ENCODE measurements at regions not wholly inside any gene's neighbourhood (a gene's known extent, or its start where the extent isn't known, plus 50 kb on each side); places are given as distances from the start of the nearest gene placed in this dataset.
A peak's percentile ranks its signal among the peaks of the same experiment; 100 is the strongest.
"Not testable (repeated sequence)": the region's sequence is repeated elsewhere in the genome, so short reads cannot be mapped to it uniquely, and the experiment has no call there.

- not testable (repeated sequence) for H3K4me1 Mint-ChIP-seq, ATAC-seq, H3K27ac Mint-ChIP-seq, DNase-seq, H3K27me3 Mint-ChIP-seq, H3K9me3 Mint-ChIP-seq, H3K4me3 Mint-ChIP-seq
These were observed 198.8 kb downstream of the GOLGA6L6 start for GRCh38 chr15:20342601-20343394.

- H3K9me3 Mint-ChIP-seq: peaks cover 0 to 3% of the 10 kb centered on the region in 2 donors
- H3K27ac Mint-ChIP-seq: no peak overlapping the region
- H3K27me3 Mint-ChIP-seq: no peaks in the 10 kb centered on the region
- H3K4me3 Mint-ChIP-seq: no peak overlapping the region
- ATAC-seq: no peak
- peak; percentile 17 to 28 for DNase-seq
- H3K4me1 Mint-ChIP-seq: no peaks in the 10 kb centered on the region
These were observed 199.5 kb downstream of the GOLGA6L6 start for GRCh38 chr15:20341901-20342600.

- Mint-ChIP-seq H3K27ac (no peak overlapping the region), H3K27me3 (no peaks in the 10 kb centered on the region), H3K9me3 (peaks cover 0 to 6% of the 10 kb centered on the region in 2 donors), H3K4me1 (no peaks in the 10 kb centered on the region), H3K4me3 (no peak overlapping the region)
- peak; percentile 26 to 28 for DNase-seq
- no peak for ATAC-seq
These were observed 200.5 kb downstream of the GOLGA6L6 start for GRCh38 chr15:20340931-20341661.

GRCh38 chr15:20340331-20340811 lies 201.2 kb downstream of the GOLGA6L6 start:
- peak; percentile 23 for ATAC-seq

GRCh38 chr15:20339086-20339791 lies 202.4 kb downstream of the GOLGA6L6 start:
- not testable (repeated sequence) for H3K4me1 Mint-ChIP-seq, H3K9me3 Mint-ChIP-seq, H3K27me3 Mint-ChIP-seq, DNase-seq, ATAC-seq, H3K4me3 Mint-ChIP-seq, H3K27ac Mint-ChIP-seq

More at GRCh38 chr15:20340331-20340811, 201.2 kb downstream of the GOLGA6L6 start:
- Mint-ChIP-seq H3K4me3 (no peak overlapping the region), H3K27me3 (no peaks in the 10 kb centered on the region), H3K27ac (no peak overlapping the region), H3K9me3 (peaks cover 0 to 6% of the 10 kb centered on the region in 2 donors), H3K4me1 (no peaks in the 10 kb centered on the region)
- peak; percentile 28 to 29 for DNase-seq

- DNase-seq, H3K4me3 Mint-ChIP-seq, H3K4me1 Mint-ChIP-seq, H3K9me3 Mint-ChIP-seq, ATAC-seq, H3K27me3 Mint-ChIP-seq, H3K27ac Mint-ChIP-seq: not testable (repeated sequence)
These were observed 202.9 kb downstream of the GOLGA6L6 start for GRCh38 chr15:20338671-20339070.

GRCh38 chr15:20337238-20337637 lies 204.4 kb downstream of the GOLGA6L6 start:
- not testable (repeated sequence) for H3K27me3 Mint-ChIP-seq, H3K4me1 Mint-ChIP-seq, H3K9me3 Mint-ChIP-seq, H3K27ac Mint-ChIP-seq, ATAC-seq, H3K4me3 Mint-ChIP-seq, DNase-seq

- H3K4me1 Mint-ChIP-seq, H3K4me3 Mint-ChIP-seq, DNase-seq, ATAC-seq, H3K27ac Mint-ChIP-seq, H3K27me3 Mint-ChIP-seq, H3K9me3 Mint-ChIP-seq: not testable (repeated sequence)
These were observed 207.1 kb downstream of the GOLGA6L6 start for GRCh38 chr15:20334451-20334850.

- ATAC-seq, H3K27me3 Mint-ChIP-seq, DNase-seq, H3K27ac Mint-ChIP-seq, H3K4me1 Mint-ChIP-seq, H3K4me3 Mint-ChIP-seq, H3K9me3 Mint-ChIP-seq: not testable (repeated sequence)
These were observed 215.8 kb downstream of the GOLGA6L6 start for GRCh38 chr15:20325751-20326150.

- not testable (repeated sequence) for H3K27me3 Mint-ChIP-seq, H3K9me3 Mint-ChIP-seq, ATAC-seq, DNase-seq, H3K27ac Mint-ChIP-seq, H3K4me3 Mint-ChIP-seq, H3K4me1 Mint-ChIP-seq
These were observed 224.5 kb downstream of the GOLGA6L6 start for GRCh38 chr15:20317132-20317531.

GRCh38 chr15:20311014-20311680 lies 230.5 kb downstream of the GOLGA6L6 start:
- not testable (repeated sequence) for H3K9me3 Mint-ChIP-seq, DNase-seq, H3K27me3 Mint-ChIP-seq, H3K4me3 Mint-ChIP-seq, H3K4me1 Mint-ChIP-seq, ATAC-seq, H3K27ac Mint-ChIP-seq

- DNase-seq (no peak), ATAC-seq (no peak)
- Mint-ChIP-seq H3K4me3 (no peak overlapping the region), H3K9me3 (no peaks in the 10 kb centered on the region), H3K27me3 (no peaks in the 10 kb centered on the region), H3K27ac (no peak overlapping the region), H3K4me1 (no peaks in the 10 kb centered on the region)
These were observed 231.0 kb downstream of the GOLGA6L6 start for GRCh38 chr15:20310603-20311002.

GRCh38 chr15:20309966-20310365 lies 231.6 kb downstream of the GOLGA6L6 start:
- H3K4me3 Mint-ChIP-seq, H3K9me3 Mint-ChIP-seq, DNase-seq, ATAC-seq, H3K27ac Mint-ChIP-seq, H3K27me3 Mint-ChIP-seq, H3K4me1 Mint-ChIP-seq: not testable (repeated sequence)

GRCh38 chr15:20309395-20309794 lies 232.2 kb downstream of the GOLGA6L6 start:
- H3K4me3 Mint-ChIP-seq, H3K27ac Mint-ChIP-seq, ATAC-seq, DNase-seq, H3K27me3 Mint-ChIP-seq, H3K4me1 Mint-ChIP-seq, H3K9me3 Mint-ChIP-seq: not testable (repeated sequence)

Measured in stimulated activated naive CD8-positive, alpha-beta T cell treated with anti-CD3 and anti-CD28 coated beads, Interleukin-15, amount 100 ng/mL, for 72 hours (primary cell).